Upper lobe of left lung (tissue), 6 donors: ENCODE measurements at regions not wholly inside any gene's neighbourhood (a gene's known extent, or its start where the extent isn't known, plus 50 kb on each side); places are given as distances from the start of the nearest gene placed in this dataset.
A peak's percentile ranks its signal among the peaks of the same experiment; 100 is the strongest.

Experiments
- ATAC-seq, 2 donors: fragments of 200-7000 bp; cut with Tn5 transposase; one replicate each; pipeline ENCODE4 v1.9.1; 2022; ENCODE audit warnings: mild to moderate bottlenecking in 2 of 2, moderate library complexity in 2 of 2; ENCODE audit not compliant: low FRiP score in 2 of 2
- DNase-seq, 2 donors: peaks; one replicate each; pipeline ENCODE4 v3.0.0-alpha.2; 2019 to 2020
- H3K27ac ChIP-seq, 4 donors: fragments of 200-600 bp; sonication (generic); one replicate each; pipeline ENCODE4 v1.5.1; 2016 to 2019
- H3K27me3 ChIP-seq, 4 donors: fragments of 200-600 bp; sonication (generic); one replicate each; pipeline ENCODE4 v1.5.1; 2017 to 2019
- H3K36me3 ChIP-seq, 4 donors: fragments of 200-600 bp; sonication (generic); one replicate each; pipeline ENCODE4 v1.5.1; 2016 to 2019
- H3K4me1 ChIP-seq, 4 donors: fragments of 200-600 bp; sonication (generic); one replicate each; pipeline ENCODE4 v1.5.1; 2018 to 2019
- H3K4me3 ChIP-seq, 4 donors: fragments of 200-600 bp; sonication (generic); one replicate each; pipeline ENCODE4 v1.5.1; 2017 to 2019; ENCODE audit warnings: mild to moderate bottlenecking in 2 of 4, moderate library complexity in 1 of 4
- H3K9me3 ChIP-seq, 4 donors: fragments of 200-600 bp; sonication (generic); one replicate each; pipeline ENCODE4 v1.5.1; 2018 to 2019
- EP300 ChIP-seq, 4 donors: sonication (generic); formaldehyde crosslinking; IDR thresholded peaks; one replicate each; pipeline ENCODE4 v1.5.1; 2017; ENCODE audit warnings: antibody characterized with exemption in 4 of 4, control low read depth in 2 of 4
- POLR2A ChIP-seq, 4 donors: fragments of 450-650 bp; IDR thresholded peaks; one replicate each; pipeline ENCODE4 v1.5.1; 2016 to 2017; ENCODE audit warnings: antibody characterized with exemption in 4 of 4, mild to moderate bottlenecking in 2 of 4
- POLR2AphosphoS5 ChIP-seq, 2 donors: sonication (generic); formaldehyde crosslinking; IDR thresholded peaks; one replicate each; pipeline ENCODE4 v1.5.1; 2017; ENCODE audit warnings: antibody characterized with exemption in 2 of 2
- WGBS, 2 donors: methylation state at CpG; one replicate each; pipeline ENCODE4 v1.1.5; 2017 to 2018; 5-methylcytosine and 5-hydroxymethylcytosine counted together
- TF ChIP-seq, protein P1 (sequence below), 6 experiments: fragments of 450-650 bp in 4 of 6; fragments of 200-600 bp in 2 of 6; sonication (generic) in 2 of 6; IDR thresholded peaks; one replicate each; pipeline ENCODE4 v1.5.1; 2016 to 2019; ENCODE audit warnings: antibody characterized with exemption in 6 of 6
- donor health status: DM: no; HTN: no; CAD: no; lungs with moderate emphysema.
- donor health status: DM: no; HTN: yes; CAD: no; lungs with severe emphysema.

DNA sequence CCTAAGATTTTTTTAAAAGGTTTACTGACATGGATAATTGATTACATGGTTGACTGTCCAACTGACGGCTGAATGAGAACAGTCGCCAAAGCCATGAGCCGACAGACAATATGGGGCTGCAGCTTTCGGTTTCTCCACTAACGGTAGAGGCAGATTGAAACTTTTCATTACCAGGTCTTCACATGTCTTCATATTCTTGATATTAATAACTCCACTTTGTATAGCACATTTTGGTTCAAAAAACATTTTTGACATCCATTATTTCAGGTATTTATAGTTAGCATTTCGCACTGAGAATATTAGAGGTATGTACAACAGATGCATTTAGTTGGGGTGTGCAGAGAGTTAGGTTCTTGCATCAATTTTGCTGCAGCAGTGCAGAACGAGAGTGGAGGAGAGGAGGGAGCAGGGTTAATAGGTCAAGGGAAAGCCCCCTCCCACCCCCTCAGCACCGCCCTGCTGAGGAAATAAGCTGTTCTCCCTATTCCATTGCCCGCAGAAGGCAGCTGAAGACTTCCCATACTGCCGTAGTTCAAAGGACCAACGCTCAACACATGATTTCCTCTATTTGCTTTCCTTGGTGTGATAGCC, 73.6 kb upstream of the ADTRP start:
- peak in 1 of 2 donors; percentile 37 for ATAC-seq
- peaks cover 0 to 26% (median 5%) of the 10 kb centered on the region in 4 donors for H3K4me1 ChIP-seq
- no peak overlapping the region for H3K27ac ChIP-seq
- WGBS, 2 donors = 65 to 69% methylated on average over 11 of the region's 11 CpGs
- H3K9me3 ChIP-seq = no peaks in the 10 kb centered on the region
- TF ChIP-seq, protein P1, sequence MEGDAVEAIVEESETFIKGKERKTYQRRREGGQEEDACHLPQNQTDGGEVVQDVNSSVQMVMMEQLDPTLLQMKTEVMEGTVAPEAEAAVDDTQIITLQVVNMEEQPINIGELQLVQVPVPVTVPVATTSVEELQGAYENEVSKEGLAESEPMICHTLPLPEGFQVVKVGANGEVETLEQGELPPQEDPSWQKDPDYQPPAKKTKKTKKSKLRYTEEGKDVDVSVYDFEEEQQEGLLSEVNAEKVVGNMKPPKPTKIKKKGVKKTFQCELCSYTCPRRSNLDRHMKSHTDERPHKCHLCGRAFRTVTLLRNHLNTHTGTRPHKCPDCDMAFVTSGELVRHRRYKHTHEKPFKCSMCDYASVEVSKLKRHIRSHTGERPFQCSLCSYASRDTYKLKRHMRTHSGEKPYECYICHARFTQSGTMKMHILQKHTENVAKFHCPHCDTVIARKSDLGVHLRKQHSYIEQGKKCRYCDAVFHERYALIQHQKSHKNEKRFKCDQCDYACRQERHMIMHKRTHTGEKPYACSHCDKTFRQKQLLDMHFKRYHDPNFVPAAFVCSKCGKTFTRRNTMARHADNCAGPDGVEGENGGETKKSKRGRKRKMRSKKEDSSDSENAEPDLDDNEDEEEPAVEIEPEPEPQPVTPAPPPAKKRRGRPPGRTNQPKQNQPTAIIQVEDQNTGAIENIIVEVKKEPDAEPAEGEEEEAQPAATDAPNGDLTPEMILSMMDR (IDR thresholded peaks at IDR 0.05) = no peak
- TF ChIP-seq EP300 (IDR thresholded peaks at IDR 0.05) (no peak), POLR2A (IDR thresholded peaks at IDR 0.05) (no peak), POLR2AphosphoS5 (IDR thresholded peaks at IDR 0.05) (no peak)
- no peaks in the 10 kb centered on the region for H3K36me3 ChIP-seq
- no peak overlapping the region for H3K4me3 ChIP-seq
- DNase-seq = no peak
- H3K27me3 ChIP-seq = no peaks in the 10 kb centered on the region

- Histone ChIP-seq H3K27me3 (no peaks in the 10 kb centered on the region), H3K4me1 (peaks cover 0 to 26% (median 5%) of the 10 kb centered on the region in 4 donors), H3K4me3 (no peak overlapping the region), H3K27ac (no peak overlapping the region), H3K9me3 (no peaks in the 10 kb centered on the region), H3K36me3 (no peaks in the 10 kb centered on the region)
- TF ChIP-seq, protein P1 (IDR thresholded peaks at IDR 0.05) = no peak
- TF ChIP-seq POLR2A (IDR thresholded peaks at IDR 0.05) = no peak
- no peak for TF ChIP-seq POLR2AphosphoS5 (IDR thresholded peaks at IDR 0.05)
- no peak for TF ChIP-seq EP300 (IDR thresholded peaks at IDR 0.05)
- 84 to 96% methylated on average over 4 of the region's 4 CpGs for WGBS, 2 donors
- ATAC-seq = peak in 1 of 2 donors; percentile 73
- DNase-seq = no peak
Measured at GRCh38 chr6:11851387-11851786, 72.8 kb upstream of the ADTRP start.

DNA sequence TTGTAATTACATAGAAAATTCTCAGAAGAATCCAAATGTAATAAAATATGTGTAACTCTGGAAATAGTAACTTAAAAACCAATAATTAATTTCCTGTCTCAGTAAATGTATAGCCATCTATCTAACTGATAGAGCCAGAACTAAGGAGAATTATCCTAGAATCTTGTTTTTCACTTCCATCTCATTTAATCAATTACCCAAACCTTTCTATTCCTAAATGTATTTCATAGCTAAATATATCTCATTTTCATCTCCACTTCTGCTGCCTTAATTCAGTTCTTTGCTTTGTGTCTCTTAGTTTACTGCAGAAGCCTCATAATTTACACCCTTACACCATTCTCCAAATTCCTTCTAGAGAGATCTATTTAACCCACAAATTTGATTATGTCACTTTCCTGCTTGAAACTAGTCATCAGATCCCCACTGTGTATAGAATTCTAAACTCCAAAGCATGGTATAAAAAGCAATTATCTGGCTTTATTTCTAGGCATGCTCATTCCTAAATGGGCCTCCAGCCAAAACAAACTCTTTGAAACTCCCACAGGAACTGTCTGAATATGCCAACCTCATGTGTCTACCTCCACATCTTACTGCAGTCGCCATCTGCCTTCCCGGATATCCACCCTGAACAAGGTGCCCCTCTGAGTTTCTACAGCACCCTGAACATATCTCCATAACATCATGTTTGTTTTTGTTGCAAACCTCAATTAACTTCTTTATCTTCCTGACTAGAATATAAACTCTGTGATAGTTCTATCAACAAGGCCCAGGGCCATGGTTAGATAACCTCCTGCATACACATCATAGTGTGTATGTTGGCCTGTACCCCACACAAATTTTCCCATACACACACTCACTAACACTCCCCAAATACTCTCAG, 70.5 kb upstream of the ADTRP start:
- ATAC-seq = no peak
- peaks cover 0 to 17% (median under 1%) of the 10 kb centered on the region in 4 donors for H3K4me1 ChIP-seq
- no peak overlapping the region for H3K4me3 ChIP-seq
- no peaks in the 10 kb centered on the region for H3K9me3 ChIP-seq
- TF ChIP-seq EP300 (IDR thresholded peaks at IDR 0.05) (no peak), POLR2A (IDR thresholded peaks at IDR 0.05) (no peak), POLR2AphosphoS5 (IDR thresholded peaks at IDR 0.05) (no peak)
- TF ChIP-seq, protein P1 (IDR thresholded peaks at IDR 0.05) = no peak
- no peak overlapping the region for H3K27ac ChIP-seq
- H3K36me3 ChIP-seq = no peaks in the 10 kb centered on the region
- no peak for DNase-seq
- WGBS, 2 donors = 64 to 71% methylated on average over 2 of the region's 2 CpGs
- no peaks in the 10 kb centered on the region for H3K27me3 ChIP-seq

- no peaks in the 10 kb centered on the region for H3K36me3 ChIP-seq
- H3K4me1 ChIP-seq = peaks cover 0 to 9% (median 0%) of the 10 kb centered on the region in 4 donors
- no peaks in the 10 kb centered on the region for H3K9me3 ChIP-seq
- H3K27me3 ChIP-seq = no peaks in the 10 kb centered on the region
- TF ChIP-seq, protein P1 (IDR thresholded peaks at IDR 0.05) = no peak
- DNase-seq (no peak), ATAC-seq (no peak)
- no peak overlapping the region for H3K27ac ChIP-seq
- no peak overlapping the region for H3K4me3 ChIP-seq
- 83 to 92% methylated on average over 1 of the region's 1 CpG for WGBS, 2 donors
Measured at GRCh38 chr6:11848346-11848651, 69.7 kb upstream of the ADTRP start.
